T-helper 2 cell treated with Interferon-gamma antibody and Interleukin-4, amounts not matched to agents 100 ng/mL and 5 ng/mL, for 36 hours (primary cell): ENCODE measurements at regions not wholly inside any gene's neighbourhood (a gene's known extent, or its start where the extent isn't known, plus 50 kb on each side); places are given as distances from the start of the nearest gene placed in this dataset.
"Not testable (repeated sequence)": the region's sequence is repeated elsewhere in the genome, so short reads cannot be mapped to it uniquely, and the experiment has no call there.

Experiments used
- intact Hi-C: fragments of 100-400 bp; cut with micrococcal nuclease; formaldehyde crosslinking; loops from one replicate; pipeline ENCODE4 v1.15.1; 2023

DNA sequence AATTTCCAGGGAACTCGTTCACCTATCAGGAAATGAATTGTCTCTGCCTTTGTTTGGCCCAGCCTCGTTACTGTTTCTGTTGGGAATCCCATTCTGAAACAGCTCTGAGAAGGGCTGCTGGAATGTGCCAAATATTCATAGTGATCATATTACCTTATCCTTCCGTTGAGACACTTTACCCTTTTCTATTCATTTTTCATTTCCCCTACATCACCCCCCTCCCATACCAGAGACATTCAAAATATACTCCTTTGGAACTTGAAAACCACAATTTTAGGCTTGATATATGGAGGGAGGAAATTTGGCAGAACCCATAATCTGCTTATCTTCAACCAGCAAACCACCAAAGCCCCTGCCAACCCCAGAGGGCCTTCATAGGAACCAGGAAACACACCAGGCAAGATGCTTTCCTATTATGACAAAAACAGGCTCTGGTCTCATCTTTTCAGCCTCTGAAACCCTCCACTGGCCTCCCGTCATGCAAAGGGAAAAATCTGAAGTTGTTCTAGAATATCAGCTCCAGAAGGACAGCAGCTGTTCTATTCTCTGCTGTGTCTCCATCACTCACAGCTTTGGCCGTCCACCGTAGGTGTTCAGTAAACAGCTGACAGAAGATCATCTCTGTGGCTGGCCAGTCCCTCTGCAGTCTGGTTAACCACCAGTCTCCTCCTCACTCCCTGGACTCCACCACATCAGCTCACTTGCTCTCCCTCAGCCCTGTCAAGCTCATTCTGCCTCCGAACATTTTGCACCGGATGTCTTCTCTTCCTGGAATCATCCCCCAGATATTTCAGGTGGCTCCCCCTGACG is 217.2 kb upstream of the WWC1 start:
- intact Hi-C loops: no loop called here

DNA sequence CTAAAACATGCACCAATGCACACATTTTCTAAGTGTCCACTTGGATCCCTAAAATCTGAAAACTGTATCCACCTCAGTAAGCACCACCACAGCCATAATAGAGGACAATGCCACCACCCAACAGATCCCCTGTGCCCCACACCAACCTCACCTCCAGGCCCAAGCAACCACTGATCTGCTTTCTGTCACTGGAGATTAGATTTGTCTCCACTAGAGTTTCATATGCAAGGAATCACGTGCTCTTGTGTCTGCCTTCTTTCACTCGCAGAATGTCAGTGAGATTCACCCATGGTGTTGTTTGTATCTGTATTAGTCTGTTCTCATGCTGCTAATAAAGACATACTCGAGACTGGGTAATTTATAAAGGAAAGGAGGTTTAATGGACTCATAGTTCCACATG is 216.1 kb upstream of the WWC1 start:
- intact Hi-C loops: no loop called here

DNA sequence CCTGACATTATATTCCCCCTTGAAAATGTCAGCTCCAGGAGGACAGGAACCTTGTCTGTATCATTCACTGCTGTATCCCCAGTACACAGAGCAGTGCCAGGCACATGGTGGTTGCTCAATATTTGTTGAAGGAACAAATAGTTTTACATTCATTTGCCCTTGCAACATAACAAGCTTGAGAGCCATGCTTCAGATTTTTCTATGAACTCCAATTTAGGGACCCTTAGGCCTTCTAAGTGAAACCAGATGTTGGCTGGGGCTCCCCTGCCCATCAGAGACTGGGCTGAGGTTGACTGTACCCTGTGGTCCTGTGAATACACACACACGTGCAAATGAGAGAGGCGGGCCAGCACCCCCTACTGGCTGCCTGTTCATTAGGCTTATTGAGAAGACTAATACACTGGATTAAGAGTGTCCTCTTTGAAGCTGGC is 214.9 kb upstream of the WWC1 start:
- intact Hi-C loops: no loop called here

DNA sequence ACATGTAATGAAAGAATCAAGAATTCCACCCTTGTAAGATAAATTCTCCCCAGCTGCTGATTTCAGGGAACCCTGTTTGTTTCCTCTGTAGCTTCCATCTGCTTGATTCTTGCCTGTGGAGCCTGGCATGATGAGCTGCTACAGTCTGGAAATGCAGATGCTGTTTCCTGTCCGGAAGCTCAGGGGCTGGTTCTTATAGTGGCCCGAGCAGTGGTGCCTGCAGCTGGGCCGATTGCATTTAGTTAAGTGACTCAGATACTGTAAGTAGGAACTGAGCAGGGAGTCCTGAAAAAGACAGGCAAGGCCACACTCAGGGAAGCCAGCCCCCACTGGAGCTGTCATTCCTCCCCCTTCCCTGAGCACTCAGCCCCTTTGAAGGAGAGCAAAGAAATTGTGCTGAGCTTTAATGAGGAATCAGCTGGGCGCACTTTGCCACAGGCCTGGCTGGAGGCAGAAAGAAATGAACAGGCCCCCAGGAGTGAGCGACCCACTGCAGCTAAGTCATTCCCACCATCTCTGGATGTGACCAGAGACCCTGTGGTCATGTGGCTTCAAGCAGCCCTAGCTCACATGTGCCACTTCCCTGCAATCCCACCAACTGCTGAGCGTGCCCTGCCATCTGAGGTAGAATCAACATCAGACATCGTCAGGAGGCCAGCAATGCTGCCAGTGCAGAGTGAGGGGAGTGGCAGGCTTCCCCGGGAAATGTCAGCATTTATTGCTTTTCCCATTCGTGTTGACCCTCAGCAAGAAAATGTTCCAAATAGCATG is 206.0 kb upstream of the WWC1 start:
- intact Hi-C loops: no loop called here

DNA sequence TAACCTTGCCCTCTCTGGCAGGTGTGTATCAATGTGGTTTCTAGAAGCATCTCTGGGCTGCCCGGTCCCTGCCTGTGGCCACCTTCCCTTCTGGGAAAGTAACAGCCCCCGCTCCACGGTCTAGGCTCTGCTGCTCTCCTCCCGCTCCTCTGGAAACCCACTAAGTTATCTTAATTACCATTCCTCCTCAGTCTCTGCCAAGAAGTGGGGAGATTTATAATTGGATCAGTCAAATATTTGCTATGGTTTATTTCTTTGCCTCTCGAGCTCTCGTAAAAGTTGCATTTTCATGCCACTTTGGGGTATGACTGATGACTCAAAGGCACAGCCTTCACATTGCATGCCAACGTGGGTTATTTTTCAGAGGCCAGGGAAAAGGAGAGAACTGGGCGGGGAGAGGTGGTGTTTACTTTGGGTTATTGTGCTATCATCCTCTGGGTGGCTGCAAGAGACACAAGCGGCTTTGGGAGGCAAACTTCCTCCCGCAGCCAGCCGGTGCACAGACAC is 205.3 kb upstream of the WWC1 start:
- intact Hi-C loops: no loop called here

DNA sequence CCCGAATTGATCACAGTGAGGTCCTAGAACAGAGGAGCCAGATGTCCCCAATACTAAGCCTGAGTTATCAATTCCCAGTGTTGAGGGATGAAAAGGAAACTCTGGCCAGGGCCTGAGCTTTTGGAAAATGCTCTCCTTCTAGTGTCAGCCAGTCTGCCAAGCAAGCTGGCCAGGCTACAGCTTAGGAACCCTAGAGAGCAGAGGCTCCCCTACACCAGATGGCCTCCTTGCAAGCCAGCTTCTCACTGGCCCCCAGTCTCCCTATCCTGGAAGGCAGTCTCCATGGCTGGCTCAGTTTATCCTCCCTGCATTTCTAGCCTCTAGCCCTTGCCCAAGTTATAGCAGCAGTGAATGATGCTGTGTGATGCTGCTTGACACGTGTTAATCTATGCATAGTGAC is 204.7 kb upstream of the WWC1 start:
- intact Hi-C loops: no loop called here

DNA sequence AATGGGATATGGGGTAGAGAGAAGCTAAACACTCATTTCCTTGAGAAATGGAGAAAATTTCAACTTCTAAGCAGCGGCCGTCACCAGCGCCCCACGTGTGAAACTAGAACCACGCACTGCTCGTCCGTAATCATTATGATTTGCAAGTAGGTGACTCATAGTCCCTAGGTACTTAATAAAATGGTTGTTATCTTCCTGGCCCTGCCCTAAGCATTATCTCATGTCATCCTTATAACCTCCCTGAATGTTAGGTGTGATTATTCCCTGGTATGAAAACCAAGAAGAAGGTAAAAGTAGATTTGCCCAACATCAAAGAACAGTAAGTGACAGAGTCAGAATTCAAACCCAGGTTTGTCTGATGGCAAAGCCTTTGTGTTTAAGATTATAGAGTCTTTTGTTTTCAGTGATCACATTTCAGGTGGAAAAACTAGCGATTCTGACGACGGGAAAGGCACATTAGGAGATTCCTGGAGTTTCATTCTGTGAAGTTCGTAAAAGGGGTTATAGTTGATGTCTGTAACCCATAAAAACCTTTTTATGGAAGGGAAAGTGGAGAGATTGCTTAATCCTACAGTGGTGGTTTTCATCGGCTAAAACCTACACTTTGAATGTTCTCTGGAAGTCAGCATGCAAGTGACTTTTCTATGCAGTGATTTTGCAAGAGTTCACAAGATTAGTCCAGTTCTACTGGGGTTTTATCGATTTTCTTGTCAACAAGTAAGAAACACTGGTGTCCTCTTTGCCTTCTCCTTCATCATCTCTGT is 202.9 kb upstream of the WWC1 start:
- intact Hi-C loops: no loop called here

DNA sequence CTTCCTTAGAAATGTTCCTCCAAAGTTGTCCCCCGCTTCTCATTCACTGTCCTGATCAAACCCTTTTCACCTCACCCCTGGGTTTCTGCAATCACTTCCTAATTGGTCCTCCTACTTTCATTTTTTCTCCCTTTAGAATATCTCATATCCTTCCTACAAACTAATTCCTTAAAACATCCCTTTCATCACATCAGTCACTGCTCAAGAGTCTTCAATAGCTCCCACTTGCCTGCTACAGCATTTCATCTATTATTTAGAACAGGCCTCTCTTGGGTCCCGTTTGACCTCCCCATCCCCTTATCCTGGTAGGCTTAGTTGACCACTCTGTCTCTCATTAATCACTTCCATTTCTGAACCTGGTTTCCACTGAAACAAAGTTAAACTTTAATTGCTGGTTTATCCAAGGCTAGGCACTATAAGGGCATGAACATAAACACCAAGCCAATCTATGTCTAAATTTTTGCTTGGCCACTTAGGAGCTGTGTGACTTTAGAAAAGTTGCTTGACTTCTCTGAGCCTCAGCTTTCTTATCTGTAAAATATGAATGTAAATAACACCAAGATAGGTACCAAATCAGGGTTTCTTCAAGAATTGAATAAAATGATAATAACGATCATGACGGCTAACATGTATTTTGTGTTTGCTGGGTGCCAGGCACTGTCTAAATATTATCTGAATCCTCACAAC is 202.1 kb upstream of the WWC1 start:
- intact Hi-C loops: no loop called here

DNA sequence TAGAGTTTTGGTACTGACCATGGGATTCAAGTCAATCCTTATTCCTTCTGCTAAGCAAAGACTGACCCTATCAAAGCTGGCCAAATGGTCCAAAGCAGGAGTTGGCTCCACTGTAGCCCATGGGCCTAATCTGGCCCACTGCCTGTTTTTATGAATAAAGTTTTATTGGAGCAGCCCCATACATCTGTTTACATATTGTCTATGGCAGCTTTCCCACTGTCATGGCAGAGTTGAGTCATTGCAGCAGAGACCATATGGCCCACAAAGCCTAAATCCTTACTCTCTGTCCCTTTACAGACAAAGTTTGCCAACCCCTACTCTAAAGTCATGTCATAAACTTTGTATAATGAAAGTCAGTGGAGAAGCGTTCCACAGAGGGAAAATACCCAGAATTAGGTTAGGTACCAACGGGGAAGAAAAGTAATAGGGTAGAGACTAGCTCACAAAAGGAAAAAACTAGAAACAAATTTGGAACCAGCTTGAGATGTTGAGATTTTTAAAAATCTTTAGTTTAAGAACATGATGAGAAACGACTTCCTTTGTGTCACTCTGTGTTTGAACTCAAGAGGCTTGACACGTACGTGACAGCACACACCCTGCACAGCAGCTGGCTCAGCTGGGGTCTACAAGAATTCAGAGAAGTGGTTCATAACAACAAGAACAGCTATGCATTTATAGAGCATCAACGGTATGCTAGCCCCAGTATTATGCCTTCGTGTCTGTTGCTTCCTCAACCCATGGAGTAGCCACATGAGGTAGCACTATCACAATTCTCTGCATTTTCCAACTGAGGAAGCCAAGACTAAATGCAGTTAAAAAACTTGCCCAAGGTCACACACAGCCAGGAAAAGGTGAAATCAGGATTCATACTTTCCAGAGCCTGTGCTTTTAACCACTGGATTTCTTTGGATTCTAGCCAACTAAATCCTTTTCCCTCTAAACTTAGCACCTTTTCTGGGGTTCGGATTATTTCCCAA is 198.9 kb upstream of the WWC1 start:
- intact Hi-C loops: no loop called here

DNA sequence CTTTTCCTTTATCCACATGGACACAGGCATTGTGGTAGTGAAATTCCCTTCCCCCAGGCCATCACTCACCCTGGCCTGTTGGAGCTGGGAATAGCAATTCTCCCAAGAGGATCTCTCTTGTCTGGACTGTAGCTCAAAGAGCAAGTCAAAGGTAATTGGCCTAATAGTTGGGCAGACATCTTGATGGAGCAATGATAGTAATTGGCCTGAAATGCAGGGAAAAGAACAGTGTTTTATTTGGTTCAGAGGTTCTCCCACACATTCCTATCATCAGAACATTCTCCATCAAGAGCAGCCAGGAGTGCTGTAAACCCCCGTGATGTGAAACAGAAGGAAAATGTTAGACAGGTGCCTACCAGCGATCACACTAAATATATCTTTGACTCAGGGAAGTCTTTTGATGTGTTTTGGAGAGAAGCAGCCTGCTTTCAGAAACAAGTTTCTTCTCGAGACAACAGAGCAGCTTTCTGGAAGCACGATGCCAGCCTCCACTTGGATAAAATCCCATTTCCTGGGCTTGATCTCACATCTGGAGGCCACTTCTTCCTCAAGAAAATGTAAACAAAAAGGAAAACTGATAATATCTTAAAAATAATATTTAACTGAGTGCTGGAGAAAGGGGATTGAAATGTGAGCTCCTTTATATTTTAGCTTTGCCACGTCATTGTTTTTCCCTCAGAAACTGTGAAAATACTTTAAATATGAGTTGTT is 198.1 kb upstream of the WWC1 start:
- intact Hi-C loops: no loop called here

DNA sequence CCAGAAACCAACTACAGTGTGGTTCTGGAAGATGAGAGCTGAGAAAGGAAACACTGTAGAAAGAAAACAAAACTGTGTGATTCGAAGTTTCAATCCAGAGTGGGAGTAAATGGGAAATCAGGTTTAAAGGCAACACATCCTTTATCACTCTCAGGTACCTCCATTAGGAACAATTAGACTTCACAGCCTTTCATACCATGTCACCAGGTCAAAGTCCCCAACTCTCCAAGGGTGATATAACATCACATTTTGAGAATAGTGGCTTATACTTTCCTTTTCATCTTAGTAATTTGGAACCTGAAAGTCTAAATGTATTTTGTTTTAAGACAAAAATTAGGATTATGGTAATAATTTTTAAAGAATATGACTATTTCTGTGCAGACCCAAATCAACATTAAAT is 194.9 kb upstream of the WWC1 start:
- intact Hi-C loops: no loop called here

DNA sequence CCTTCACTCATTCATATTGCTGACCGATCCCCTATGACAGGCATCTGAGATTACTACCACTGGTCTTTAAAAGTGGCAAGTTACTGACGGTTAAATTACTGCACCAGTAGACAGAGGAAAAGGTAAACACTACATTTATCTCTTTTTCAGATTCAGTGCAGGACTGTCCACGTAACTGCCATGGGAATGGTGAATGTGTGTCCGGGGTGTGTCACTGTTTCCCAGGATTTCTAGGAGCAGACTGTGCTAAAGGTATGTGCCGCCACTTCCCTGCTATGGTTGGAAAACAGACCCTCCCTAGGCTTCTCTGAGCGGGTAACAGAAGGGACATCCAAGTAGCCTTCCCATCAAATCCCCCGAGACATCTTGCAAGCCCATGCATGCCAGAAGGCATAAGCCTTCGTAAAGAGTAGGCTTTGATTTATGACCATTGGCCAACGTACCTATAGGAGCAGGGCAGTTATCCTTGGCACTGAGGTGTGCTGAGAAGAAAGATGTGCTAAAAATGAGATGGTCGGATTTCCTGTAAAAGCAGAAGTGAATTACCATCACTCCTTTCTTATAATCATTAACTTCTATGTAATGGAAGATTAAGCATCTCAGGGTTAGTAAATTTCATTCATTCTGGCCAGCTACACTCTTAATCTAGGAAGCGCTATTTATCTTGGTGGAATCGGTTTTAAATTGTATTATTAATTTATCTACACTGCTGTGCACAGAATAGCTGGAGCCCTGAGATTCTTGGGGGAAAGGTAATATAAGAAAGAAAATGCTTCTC is 193.4 kb upstream of the WWC1 start:
- intact Hi-C loops: no loop called here

DNA sequence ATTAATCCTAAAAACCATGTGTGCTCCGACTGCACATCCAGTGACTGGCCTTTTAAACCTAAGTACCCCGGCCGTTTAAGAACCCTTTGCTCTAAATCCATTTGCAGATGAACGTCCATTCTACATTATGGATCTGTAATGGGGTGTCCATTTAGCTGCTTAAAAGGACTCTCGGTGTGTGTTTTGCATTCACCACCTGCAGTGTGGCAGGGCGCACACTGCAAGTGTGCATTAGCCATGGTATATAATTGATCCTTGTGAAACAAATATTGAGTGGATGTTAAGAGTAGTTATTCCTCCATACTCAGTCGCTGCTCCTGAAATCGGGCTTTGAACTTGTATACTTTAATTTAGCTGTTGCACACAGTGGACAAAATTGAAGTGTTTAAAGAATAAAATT is 190.1 kb upstream of the WWC1 start:
- intact Hi-C loops: no loop called here

DNA sequence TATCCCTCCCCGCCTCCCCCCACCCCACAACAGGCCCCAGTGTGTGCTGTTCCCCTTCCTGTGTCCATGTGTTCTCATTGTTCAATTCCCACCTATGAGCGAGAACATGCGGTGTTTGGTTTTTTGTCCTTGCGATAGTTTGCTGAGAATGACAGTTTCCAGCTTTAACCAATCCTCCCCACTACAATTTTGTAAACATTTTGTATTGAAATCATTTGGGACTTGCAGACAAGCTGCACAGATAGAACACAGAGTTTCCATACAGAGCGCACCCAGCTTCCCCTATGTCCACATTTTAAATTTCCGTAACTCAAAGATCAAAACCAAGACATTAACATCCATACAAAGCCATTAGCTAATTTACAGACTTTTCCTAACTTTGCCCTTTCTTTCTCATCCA is 188.4 kb upstream of the WWC1 start:
- intact Hi-C loops: not testable (repeated sequence)

DNA sequence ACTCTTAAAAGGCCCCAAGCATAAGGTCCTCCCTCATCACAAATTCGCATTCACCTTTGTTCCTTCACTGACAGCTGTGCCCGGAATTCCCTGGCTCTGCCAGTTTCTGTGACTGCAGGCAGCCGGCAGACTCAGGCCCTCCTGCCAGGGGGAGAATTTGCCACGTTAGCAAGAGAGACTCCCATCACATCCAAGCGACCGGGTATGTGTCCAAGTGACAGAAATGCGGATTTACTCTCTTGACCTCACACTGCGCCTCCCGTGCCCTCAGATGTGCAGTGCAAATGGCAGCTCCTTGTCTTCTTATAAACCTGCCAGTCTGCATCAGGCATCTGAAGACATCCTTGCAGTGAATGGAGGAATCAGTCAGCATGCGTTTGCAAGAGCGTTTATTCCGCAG is 187.1 kb upstream of the WWC1 start:
- intact Hi-C loops: no loop called here

DNA sequence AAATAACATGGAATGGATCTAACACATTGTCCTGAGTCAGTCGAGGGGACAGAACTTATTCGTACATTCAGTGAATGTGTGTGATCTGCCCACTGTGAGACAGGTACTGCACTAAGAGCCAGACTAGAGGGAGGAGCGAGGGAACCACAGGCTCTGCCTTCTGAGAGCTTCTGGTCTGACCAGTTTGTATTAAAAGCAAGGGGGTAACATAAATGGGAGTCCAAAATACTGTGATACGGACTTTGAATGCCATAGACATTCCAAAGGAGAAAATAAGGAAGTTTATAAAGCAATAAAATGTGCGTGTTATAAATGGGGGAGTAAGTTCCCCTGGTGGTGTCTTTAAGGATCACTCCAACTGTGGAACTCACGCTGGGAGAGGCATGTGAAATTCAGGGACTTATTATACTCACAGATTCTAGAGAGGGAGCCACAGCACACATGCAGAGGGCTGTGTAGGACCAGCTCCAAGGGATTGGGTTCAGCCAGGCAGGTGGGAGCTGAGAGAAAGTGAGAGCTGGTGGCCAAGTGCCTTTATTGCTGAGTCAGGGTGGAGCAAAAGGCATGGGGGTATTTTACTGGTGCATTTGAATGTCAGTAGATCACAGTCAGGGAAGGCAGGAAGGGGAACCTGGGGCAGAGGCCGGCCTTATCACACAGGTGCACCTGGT is 186.5 kb upstream of the WWC1 start:
- intact Hi-C loops: no loop called here

DNA sequence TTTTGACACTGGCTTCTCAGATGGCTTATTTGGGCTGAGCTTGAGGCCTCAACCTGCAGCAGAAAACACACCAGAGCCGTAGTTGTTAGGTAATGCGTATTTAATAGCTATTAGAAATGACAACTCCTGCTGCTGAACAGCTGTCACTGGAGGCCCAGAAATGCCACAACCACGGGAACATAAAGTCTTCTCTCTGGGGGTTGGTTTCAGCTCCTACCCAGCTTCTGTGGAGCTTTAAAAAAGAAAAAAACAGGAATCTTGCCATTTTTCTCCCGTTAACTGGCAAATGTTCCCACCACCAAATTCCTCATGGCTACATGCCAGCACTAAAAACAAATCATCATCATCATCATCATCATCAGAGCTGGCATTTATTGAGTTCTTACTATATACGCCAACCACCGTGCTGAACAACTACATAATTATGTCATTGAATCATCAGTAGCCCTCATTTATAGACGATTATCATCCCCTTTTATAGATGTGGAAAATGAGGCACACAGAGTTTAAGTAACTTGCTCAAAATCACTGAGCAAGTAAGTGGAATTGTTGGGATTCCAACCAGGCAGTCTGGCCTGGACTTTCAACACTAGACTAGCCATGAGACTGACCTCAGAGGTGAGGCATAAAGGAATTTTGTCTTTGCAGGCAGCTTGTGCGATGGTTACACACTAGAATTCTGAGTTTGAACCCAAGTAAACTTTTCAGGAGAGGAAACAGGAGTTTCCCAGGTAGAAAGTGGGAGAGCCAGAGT is 185.3 kb upstream of the WWC1 start:
- intact Hi-C loops: no loop called here
